ENCODE measurements at regions not wholly inside any gene's neighbourhood (a gene's known extent, or its start where the extent isn't known, plus 50 kb on each side); places are given as distances from the start of the nearest gene placed in this dataset.

DNA sequence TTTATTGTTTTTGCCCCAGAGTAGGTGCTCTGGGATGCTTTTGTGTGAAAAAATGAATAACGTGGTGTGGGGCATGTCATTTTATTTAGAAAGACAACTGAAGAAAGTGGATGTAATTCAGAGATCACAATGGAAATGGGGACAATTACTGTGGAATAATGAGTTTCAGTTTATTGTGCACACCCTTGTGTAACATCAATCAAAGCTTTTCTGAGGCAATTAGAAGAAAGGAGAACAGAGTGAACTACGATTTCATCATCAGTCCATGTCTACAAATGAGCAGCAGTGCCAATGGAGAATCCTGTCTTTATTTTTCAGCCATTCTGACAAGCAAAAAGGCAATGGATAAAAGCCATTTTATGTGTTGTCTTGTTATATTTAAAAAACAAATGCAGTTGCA is 339.2 kb downstream of the TMA16 start:
- no peak for TF ChIP-seq POLR2AphosphoS5 (IDR thresholded peaks at IDR 0.05)
- no peak for TF ChIP-seq POLR2A (IDR thresholded peaks at IDR 0.05)
- TF ChIP-seq, protein P1, sequence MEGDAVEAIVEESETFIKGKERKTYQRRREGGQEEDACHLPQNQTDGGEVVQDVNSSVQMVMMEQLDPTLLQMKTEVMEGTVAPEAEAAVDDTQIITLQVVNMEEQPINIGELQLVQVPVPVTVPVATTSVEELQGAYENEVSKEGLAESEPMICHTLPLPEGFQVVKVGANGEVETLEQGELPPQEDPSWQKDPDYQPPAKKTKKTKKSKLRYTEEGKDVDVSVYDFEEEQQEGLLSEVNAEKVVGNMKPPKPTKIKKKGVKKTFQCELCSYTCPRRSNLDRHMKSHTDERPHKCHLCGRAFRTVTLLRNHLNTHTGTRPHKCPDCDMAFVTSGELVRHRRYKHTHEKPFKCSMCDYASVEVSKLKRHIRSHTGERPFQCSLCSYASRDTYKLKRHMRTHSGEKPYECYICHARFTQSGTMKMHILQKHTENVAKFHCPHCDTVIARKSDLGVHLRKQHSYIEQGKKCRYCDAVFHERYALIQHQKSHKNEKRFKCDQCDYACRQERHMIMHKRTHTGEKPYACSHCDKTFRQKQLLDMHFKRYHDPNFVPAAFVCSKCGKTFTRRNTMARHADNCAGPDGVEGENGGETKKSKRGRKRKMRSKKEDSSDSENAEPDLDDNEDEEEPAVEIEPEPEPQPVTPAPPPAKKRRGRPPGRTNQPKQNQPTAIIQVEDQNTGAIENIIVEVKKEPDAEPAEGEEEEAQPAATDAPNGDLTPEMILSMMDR (IDR thresholded peaks at IDR 0.05) = no peak

Data from stomach (tissue), 4 donors.